NB4 (cell line): ENCODE measurements at regions not wholly inside any gene's neighbourhood (a gene's known extent, or its start where the extent isn't known, plus 50 kb on each side); places are given as distances from the start of the nearest gene placed in this dataset.

Source experiments
- DNase-seq: peaks from one replicate; pipeline ENCODE4 v3.0.0; 2010; ENCODE audit warnings: low read depth
- H3K4me3 ChIP-seq: one replicate; pipeline ENCODE4 v1.5.1; 2011; ENCODE audit warnings: mild to moderate bottlenecking, low read depth, low read length, moderate library complexity
- MYC ChIP-seq: IDR thresholded peaks from 2 replicates; pipeline ENCODE4 v1.6.1; 2011; ENCODE audit warnings: low read depth, low read length
- POLR2A ChIP-seq: IDR thresholded peaks from 2 replicates; pipeline ENCODE4 v1.6.1; 2011; ENCODE audit warnings: mild to moderate bottlenecking; ENCODE audit not compliant: insufficient read length; ENCODE audit errors: extremely low read depth
- TF ChIP-seq, protein P1 (sequence below): IDR thresholded peaks from one replicate; pipeline ENCODE4 v1.5.1; 2012; ENCODE audit warnings: low read depth, low read length
- TF ChIP-seq, protein P2 (sequence below): IDR thresholded peaks from 2 replicates; pipeline ENCODE4 v1.6.1; 2011; ENCODE audit warnings: low read depth, low read length

DNA sequence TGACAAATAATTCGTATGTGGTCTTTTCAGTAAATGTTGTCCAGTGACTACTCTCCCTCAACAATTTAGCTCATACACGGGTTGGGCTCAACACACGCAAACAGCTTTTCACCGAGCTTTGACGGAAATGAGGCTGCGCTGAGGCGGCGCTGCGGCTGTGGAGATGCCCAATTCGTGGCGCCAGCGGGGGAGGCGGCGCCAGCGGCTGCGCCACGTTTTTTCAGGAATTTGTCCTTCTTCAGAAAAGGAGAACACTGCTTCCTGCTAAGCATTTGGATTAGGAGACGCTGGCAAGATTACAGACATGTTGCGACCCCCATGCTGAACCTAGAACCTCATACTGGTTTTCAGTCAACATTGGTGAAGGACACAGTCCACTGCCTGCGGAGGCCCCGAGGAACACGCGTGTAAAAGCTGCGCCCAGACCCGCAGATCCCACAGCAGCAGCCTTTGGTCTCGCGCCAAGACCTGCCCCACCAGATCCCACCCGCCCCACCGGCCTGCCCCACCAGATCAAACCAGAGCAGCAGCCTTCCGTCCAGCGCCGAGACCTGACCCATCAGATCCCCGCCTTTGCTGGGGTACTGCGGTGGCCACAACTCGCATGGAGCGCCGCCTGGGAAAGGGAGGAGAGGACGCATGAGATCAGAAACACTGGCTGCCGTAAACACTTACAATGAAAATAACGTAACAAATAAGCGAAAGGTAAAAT is 173.8 kb downstream of the TMEM18 start:
- no peak for DNase-seq
- TF ChIP-seq MYC (no peak), POLR2A (no peak)
- TF ChIP-seq, protein P1, sequence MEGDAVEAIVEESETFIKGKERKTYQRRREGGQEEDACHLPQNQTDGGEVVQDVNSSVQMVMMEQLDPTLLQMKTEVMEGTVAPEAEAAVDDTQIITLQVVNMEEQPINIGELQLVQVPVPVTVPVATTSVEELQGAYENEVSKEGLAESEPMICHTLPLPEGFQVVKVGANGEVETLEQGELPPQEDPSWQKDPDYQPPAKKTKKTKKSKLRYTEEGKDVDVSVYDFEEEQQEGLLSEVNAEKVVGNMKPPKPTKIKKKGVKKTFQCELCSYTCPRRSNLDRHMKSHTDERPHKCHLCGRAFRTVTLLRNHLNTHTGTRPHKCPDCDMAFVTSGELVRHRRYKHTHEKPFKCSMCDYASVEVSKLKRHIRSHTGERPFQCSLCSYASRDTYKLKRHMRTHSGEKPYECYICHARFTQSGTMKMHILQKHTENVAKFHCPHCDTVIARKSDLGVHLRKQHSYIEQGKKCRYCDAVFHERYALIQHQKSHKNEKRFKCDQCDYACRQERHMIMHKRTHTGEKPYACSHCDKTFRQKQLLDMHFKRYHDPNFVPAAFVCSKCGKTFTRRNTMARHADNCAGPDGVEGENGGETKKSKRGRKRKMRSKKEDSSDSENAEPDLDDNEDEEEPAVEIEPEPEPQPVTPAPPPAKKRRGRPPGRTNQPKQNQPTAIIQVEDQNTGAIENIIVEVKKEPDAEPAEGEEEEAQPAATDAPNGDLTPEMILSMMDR = no peak
- TF ChIP-seq, protein P2, sequence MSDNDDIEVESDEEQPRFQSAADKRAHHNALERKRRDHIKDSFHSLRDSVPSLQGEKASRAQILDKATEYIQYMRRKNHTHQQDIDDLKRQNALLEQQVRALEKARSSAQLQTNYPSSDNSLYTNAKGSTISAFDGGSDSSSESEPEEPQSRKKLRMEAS = no peak
- H3K4me3 ChIP-seq = no peak overlapping the region

DNA sequence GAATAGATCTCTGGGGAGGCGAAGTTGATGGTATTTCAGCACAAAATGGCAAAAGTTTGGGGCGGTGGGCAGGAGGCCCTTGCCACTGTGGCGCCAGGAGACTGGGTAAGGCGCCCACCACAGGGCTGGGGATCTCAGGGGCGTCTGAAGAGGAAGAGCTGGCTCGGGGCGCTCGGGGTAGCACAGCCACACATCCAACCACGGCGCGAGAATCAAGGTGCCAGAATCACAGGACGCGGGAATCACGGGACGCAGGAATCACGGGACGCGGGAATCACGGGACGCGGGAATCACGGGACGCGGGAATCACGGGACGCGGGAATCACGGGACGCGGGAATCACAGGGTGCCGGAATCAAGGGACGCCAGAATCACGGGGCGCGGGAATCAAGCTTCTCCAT is 174.4 kb downstream of the TMEM18 start:
- no peak for TF ChIP-seq MYC
- TF ChIP-seq, protein P2 = no peak
- TF ChIP-seq POLR2A = no peak
- TF ChIP-seq, protein P1 = no peak
- H3K4me3 ChIP-seq = no peak overlapping the region
- no peak for DNase-seq

DNA sequence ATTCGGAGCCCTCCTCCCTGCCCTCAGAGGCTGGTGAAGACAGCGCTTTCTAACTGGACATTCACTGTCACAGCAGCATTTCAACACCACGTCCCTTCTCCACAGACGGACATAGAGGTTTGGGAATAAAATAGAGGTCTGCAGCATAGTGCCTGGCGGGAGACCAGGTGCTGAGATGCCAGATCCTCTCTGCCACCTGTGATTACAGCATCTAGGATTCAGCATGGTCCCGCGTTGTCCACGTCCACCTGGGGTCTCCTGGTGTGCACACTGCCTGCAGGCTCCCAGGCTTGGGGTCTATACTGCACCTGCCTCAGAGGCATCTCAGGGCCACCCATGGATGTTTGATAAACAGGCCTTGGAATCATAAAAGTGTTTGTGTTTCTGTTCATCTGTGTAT is 175.5 kb downstream of the TMEM18 start:
- no peak overlapping the region for H3K4me3 ChIP-seq
- no peak for DNase-seq
- TF ChIP-seq, protein P2 = no peak
- no peak for TF ChIP-seq MYC
- no peak for TF ChIP-seq POLR2A
- TF ChIP-seq, protein P1 = no peak

DNA sequence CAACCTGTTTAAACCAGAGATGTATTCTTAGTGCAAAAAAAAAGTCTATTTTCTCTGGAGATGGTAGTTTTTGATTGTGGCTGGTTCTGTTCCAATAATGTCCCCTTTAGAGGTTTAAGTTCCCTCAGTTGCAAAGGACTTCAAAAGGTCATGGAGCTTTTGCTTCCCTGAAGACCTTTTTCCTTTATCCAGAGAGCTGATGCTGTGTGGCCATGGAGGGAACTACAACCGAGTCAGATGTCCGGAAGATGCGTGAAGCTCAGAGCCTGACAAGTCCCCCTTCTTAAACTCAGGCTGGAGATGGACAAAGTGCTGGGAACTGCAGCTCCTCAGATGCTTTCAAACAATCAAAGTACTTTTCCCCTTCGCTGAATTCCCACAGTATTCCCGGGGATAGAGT is 176.1 kb downstream of the TMEM18 start:
- TF ChIP-seq, protein P1 = no peak
- TF ChIP-seq POLR2A = no peak
- no peak for TF ChIP-seq MYC
- TF ChIP-seq, protein P2 = no peak
- H3K4me3 ChIP-seq = no peak overlapping the region
- no peak for DNase-seq

DNA sequence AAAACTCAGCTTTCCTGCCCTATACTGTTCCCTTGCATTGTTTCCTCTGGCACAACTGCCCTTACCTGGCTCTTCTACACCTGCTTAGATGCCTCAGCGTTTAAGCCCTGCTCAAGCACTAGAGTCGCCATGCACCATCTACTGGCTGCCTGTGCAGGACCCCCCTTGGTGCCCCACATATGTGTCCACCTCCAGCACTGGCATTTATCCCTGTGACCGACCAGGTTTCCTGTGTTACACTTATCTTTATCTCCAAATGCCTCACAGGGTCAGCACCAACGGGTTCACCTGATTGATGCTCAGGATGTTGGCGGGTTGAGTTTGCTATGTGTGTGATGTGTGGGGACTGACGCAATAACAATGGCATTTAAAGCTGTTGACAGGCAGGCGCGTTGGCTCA is 177.5 kb downstream of the TMEM18 start:
- H3K4me3 ChIP-seq = no peak overlapping the region
- DNase-seq = no peak
- no peak for TF ChIP-seq MYC
- TF ChIP-seq POLR2A = no peak
- TF ChIP-seq, protein P2 = no peak
- TF ChIP-seq, protein P1 = no peak
